Nephron progenitor cell (in vitro differentiated cells): ENCODE measurements at regions not wholly inside any gene's neighbourhood (a gene's known extent, or its start where the extent isn't known, plus 50 kb on each side); places are given as distances from the start of the nearest gene placed in this dataset.

ENCODE experiments used
- DNase-seq: peaks from one replicate; pipeline ENCODE4 v3.0.0; 2021
- H3K27ac Mint-ChIP-seq: 2 replicates; pipeline ENCODE4 v1.8.0; 2021; ENCODE audit warnings: mild to moderate bottlenecking, moderate library complexity, mixed read lengths
- H3K27me3 Mint-ChIP-seq: 2 replicates; pipeline ENCODE4 v1.8.0; 2021; ENCODE audit warnings: mild to moderate bottlenecking, low read depth, mixed read lengths; ENCODE audit not compliant: poor library complexity
- H3K36me3 Mint-ChIP-seq: 2 replicates; pipeline ENCODE4 v1.8.0; 2021; ENCODE audit warnings: low read depth, mixed read lengths
- H3K4me1 Mint-ChIP-seq: 2 replicates; pipeline ENCODE4 v1.8.0; 2021; ENCODE audit warnings: mixed read lengths
- H3K4me3 Mint-ChIP-seq: 2 replicates; pipeline ENCODE4 v1.8.0; 2021; ENCODE audit warnings: mild to moderate bottlenecking, moderate library complexity, mixed read lengths
- H3K9me3 Mint-ChIP-seq: 2 replicates; pipeline ENCODE4 v1.8.0; 2021; ENCODE audit warnings: mild to moderate bottlenecking, moderate library complexity, mixed read lengths
- TF ChIP-seq, protein P1 (sequence below): fragments of 200-600 bp; sonication (generic); IDR thresholded peaks from 2 replicates; pipeline ENCODE4 v1.5.0; 2021; ENCODE audit warnings: antibody characterized with exemption

GRCh38 chr2:41854227-41854626 lies 193.6 kb upstream of the PKDCC start:
- peaks cover 18% of the 10 kb centered on the region for H3K4me1 Mint-ChIP-seq
- H3K27me3 Mint-ChIP-seq = peaks cover 46% of the 10 kb centered on the region
- H3K4me3 Mint-ChIP-seq = no peak overlapping the region
- no peak for DNase-seq
- no peaks in the 10 kb centered on the region for H3K9me3 Mint-ChIP-seq
- H3K36me3 Mint-ChIP-seq = no peaks in the 10 kb centered on the region
- H3K27ac Mint-ChIP-seq = no peak overlapping the region
- TF ChIP-seq, protein P1, sequence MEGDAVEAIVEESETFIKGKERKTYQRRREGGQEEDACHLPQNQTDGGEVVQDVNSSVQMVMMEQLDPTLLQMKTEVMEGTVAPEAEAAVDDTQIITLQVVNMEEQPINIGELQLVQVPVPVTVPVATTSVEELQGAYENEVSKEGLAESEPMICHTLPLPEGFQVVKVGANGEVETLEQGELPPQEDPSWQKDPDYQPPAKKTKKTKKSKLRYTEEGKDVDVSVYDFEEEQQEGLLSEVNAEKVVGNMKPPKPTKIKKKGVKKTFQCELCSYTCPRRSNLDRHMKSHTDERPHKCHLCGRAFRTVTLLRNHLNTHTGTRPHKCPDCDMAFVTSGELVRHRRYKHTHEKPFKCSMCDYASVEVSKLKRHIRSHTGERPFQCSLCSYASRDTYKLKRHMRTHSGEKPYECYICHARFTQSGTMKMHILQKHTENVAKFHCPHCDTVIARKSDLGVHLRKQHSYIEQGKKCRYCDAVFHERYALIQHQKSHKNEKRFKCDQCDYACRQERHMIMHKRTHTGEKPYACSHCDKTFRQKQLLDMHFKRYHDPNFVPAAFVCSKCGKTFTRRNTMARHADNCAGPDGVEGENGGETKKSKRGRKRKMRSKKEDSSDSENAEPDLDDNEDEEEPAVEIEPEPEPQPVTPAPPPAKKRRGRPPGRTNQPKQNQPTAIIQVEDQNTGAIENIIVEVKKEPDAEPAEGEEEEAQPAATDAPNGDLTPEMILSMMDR = no peak

GRCh38 chr2:41856946-41857345 lies 190.9 kb upstream of the PKDCC start:
- H3K4me3 Mint-ChIP-seq = no peak overlapping the region
- no peak overlapping the region for H3K27ac Mint-ChIP-seq
- H3K9me3 Mint-ChIP-seq = no peaks in the 10 kb centered on the region
- peaks cover 12% of the 10 kb centered on the region for H3K4me1 Mint-ChIP-seq
- no peaks in the 10 kb centered on the region for H3K36me3 Mint-ChIP-seq
- H3K27me3 Mint-ChIP-seq = peaks cover 40% of the 10 kb centered on the region
- TF ChIP-seq, protein P1 = no peak
- DNase-seq = no peak

GRCh38 chr2:41859615-41860514 lies 188.0 kb upstream of the PKDCC start:
- DNase-seq = no peak
- H3K9me3 Mint-ChIP-seq = no peaks in the 10 kb centered on the region
- TF ChIP-seq, protein P1 = no peak
- H3K4me3 Mint-ChIP-seq = no peak overlapping the region
- peaks cover 43% of the 10 kb centered on the region for H3K27me3 Mint-ChIP-seq
- no peaks in the 10 kb centered on the region for H3K36me3 Mint-ChIP-seq
- no peaks in the 10 kb centered on the region for H3K4me1 Mint-ChIP-seq
- peak overlapping the region; percentile 47 for H3K27ac Mint-ChIP-seq

DNA sequence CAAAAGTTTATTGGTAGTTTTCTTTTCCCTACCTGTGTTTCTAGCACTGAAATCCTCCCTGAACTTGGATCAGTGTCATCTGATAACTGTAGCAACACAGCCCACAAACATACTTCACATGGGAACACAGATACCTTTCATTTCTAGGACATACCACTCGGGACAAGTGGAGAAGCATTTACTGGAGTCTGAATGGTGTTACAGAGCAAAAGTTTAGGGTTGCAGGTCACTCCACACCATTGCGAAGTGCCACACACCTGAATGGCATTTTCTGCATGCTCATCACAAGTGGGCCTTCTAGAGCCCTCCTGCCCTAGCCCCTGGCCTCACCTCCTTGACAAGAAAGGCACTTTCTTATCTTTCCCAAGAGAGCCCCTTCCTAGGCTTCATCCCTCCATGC lies 184.8 kb upstream of the PKDCC start:
- H3K27me3 Mint-ChIP-seq = peaks cover 75% of the 10 kb centered on the region
- no peak overlapping the region for H3K27ac Mint-ChIP-seq
- DNase-seq = no peak
- H3K4me3 Mint-ChIP-seq = no peak overlapping the region
- TF ChIP-seq, protein P1 = no peak
- H3K9me3 Mint-ChIP-seq = no peaks in the 10 kb centered on the region
- H3K36me3 Mint-ChIP-seq = no peaks in the 10 kb centered on the region
- peaks cover 5% of the 10 kb centered on the region for H3K4me1 Mint-ChIP-seq

DNA sequence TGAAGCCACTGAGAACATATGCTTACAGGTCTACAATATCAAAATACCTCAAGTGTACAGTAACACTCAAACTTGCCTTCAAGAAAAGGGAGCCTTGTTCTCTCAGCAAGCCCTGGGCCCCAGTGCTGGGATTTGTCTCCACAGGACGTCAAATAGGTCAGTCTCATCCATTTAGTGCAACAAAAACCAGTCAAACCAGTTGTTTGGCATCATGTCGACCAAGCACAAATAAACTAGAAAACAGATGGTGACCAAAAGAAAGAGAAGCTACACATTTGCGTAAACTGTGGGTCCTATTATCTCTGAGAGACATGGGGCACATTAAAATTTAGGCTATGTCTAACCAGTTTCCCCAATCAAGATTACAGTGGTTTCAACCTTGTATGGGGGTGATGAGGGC lies 182.6 kb upstream of the PKDCC start:
- peaks cover 79% of the 10 kb centered on the region for H3K27me3 Mint-ChIP-seq
- H3K4me3 Mint-ChIP-seq = no peak overlapping the region
- peaks cover 13% of the 10 kb centered on the region for H3K4me1 Mint-ChIP-seq
- TF ChIP-seq, protein P1 = no peak
- H3K27ac Mint-ChIP-seq = no peak overlapping the region
- no peak for DNase-seq
- H3K36me3 Mint-ChIP-seq = no peaks in the 10 kb centered on the region
- no peaks in the 10 kb centered on the region for H3K9me3 Mint-ChIP-seq

- Mint-ChIP-seq H3K36me3 (no peaks in the 10 kb centered on the region), H3K4me3 (no peak overlapping the region), H3K4me1 (peaks cover 28% of the 10 kb centered on the region), H3K9me3 (no peaks in the 10 kb centered on the region), H3K27ac (no peak overlapping the region), H3K27me3 (peaks cover 87% of the 10 kb centered on the region)
- DNase-seq = no peak
- TF ChIP-seq, protein P1 = no peak
These were observed 180.3 kb upstream of the PKDCC start for GRCh38 chr2:41867553-41867952.
